Activated effector memory CD4-positive, alpha-beta T cell treated with anti-CD3 and anti-CD28 coated beads, Interleukin-2, amount 50 U/mL, for 16 hours (primary cell): ENCODE measurements at regions not wholly inside any gene's neighbourhood (a gene's known extent, or its start where the extent isn't known, plus 50 kb on each side); places are given as distances from the start of the nearest gene placed in this dataset.

Source experiments
- DNase-seq: peaks from one replicate; pipeline ENCODE4 v3.0.0-alpha.2; 2020

- peak; percentile 46 for DNase-seq
Measured at GRCh38 chr22:44442186-44442815, 55.7 kb downstream of the RTL6 start.

GRCh38 chr22:44441401-44442185 is 56.4 kb downstream of the RTL6 start:
- DNase-seq: peak; percentile 61

- peak; percentile 51 for DNase-seq
Measured at GRCh38 chr22:44440224-44441160, 57.5 kb downstream of the RTL6 start.

GRCh38 chr22:44439356-44440223 is 58.4 kb downstream of the RTL6 start:
- peak; percentile 49 for DNase-seq

GRCh38 chr22:44438481-44439131 is 59.4 kb downstream of the RTL6 start:
- peak; percentile 58 for DNase-seq

- DNase-seq: peak; percentile 30
Measured at GRCh38 chr22:44438056-44438455, 60.0 kb downstream of the RTL6 start.

- peak; percentile 56 for DNase-seq
Measured at GRCh38 chr22:44437216-44438055, 60.6 kb downstream of the RTL6 start.

- DNase-seq: peak; percentile 33
Measured at GRCh38 chr22:44436736-44437135, 61.3 kb downstream of the RTL6 start.

- DNase-seq: peak; percentile 6
Measured at GRCh38 chr22:44431256-44431655, 66.8 kb downstream of the RTL6 start.

- DNase-seq: peak; percentile 53
Measured at GRCh38 chr22:44430716-44431115, 67.3 kb downstream of the RTL6 start.

GRCh38 chr22:44429941-44430587 is 68.0 kb downstream of the RTL6 start:
- DNase-seq: peak; percentile 48

GRCh38 chr22:44428941-44429830 is 68.8 kb downstream of the RTL6 start:
- peak; percentile 45 for DNase-seq

- peak; percentile 28 for DNase-seq
Measured at GRCh38 chr22:44427611-44428470, 70.2 kb downstream of the RTL6 start.

GRCh38 chr22:44426981-44427380 is 71.1 kb downstream of the RTL6 start:
- peak; percentile 56 for DNase-seq

- no peak for DNase-seq
Measured at GRCh38 chr22:44425694-44426045, 72.4 kb downstream of the RTL6 start.

GRCh38 chr22:44424867-44425693 is 73.0 kb downstream of the RTL6 start:
- peak; percentile 34 for DNase-seq

GRCh38 chr22:44424359-44424682 is 73.7 kb downstream of the RTL6 start:
- peak; percentile 2 for DNase-seq
